ENCODE measurements at regions not wholly inside any gene's neighbourhood (a gene's known extent, or its start where the extent isn't known, plus 50 kb on each side); places are given as distances from the start of the nearest gene placed in this dataset.

DNA sequence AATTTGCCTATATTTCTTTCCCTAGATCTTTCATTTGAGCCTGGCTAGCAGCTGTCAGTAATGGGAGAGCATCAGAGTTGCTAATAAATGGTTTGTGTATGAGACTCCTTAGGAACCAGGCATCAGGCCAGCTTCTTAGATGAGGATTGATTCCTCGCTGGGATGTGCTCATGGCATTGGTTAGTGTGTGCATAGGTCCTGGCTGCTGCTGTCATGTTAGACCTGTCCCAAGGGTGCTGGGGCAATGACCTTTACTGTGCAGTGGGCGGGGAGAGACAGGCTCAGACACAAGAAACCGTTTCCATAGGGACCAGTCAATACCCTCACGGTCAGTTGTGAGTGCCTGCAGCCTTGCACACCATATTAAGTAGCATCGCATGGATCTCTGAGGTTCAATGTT is 112.3 kb upstream of the NR3C1 start:
- no peak for DNase-seq (ENCODE audit: low spot score)

DNA sequence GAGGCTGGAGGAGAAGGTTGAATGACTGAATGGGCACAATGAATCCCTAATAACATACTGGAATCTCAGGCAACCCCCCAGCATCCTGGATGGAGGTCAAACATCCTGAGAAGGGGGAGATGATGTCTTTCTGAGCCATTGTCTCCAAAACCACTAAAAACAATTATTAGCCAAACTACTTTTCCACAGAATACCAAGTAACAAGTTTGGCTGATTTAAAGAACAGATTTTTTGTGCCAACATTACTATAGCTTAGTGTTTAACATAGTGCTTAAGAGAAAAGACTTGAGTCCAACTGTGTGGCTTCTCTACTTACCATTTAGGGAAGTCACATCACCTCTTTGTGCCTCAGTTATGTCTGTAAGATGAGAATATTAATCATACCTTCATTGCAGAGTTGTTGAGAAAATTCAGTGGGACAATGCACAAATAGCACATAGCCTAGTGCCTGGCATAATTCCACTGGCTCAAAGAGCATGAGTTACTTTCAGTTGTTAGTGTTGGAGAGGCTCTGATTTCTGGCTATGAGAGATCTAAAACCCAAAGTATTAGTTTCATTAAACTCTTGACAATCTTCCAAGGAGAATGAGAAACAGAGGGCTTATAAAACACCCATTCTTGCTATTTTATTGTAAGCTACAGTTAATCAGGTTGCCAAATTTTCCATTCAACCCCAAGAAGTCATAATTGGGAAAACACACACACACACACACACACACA is 111.3 kb upstream of the NR3C1 start:
- DNase-seq (ENCODE audit: low spot score): no peak
- no peak for TF ChIP-seq CTCF (IDR thresholded peaks at IDR 0.05; ENCODE audit: extremely low read depth, missing control alignments)

More for the DNA sequence above, 112.3 kb upstream of the NR3C1 start:
- TF ChIP-seq CTCF (IDR thresholded peaks at IDR 0.05; ENCODE audit: extremely low read depth, missing control alignments): no peak

DNA sequence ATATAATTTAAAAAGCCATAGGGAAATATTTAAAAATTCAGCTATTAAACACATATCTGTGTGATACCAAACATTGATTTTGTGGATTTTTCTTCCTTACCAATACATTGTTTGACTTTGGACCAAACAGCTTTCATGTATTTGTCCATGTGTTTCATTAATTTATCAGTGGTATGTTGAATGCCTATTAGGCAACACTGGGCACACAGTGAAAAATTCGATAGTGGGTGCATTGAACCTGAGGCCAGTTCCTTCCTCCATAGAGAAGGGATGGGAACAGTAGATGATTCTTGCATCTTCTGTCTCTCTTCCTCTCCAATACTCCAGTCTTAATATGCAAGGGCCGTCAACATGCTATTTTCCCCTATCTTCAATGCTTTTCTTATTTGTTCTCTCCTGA is 110.2 kb upstream of the NR3C1 start:
- TF ChIP-seq CTCF (IDR thresholded peaks at IDR 0.05; ENCODE audit: extremely low read depth, missing control alignments): no peak
- DNase-seq (ENCODE audit: low spot score): no peak

- no peak for TF ChIP-seq CTCF (IDR thresholded peaks at IDR 0.05; ENCODE audit: extremely low read depth, missing control alignments)
- no peak for DNase-seq (ENCODE audit: low spot score)
Measured at GRCh38 chr5:143511736-143512135, 108.2 kb upstream of the NR3C1 start.

DNA sequence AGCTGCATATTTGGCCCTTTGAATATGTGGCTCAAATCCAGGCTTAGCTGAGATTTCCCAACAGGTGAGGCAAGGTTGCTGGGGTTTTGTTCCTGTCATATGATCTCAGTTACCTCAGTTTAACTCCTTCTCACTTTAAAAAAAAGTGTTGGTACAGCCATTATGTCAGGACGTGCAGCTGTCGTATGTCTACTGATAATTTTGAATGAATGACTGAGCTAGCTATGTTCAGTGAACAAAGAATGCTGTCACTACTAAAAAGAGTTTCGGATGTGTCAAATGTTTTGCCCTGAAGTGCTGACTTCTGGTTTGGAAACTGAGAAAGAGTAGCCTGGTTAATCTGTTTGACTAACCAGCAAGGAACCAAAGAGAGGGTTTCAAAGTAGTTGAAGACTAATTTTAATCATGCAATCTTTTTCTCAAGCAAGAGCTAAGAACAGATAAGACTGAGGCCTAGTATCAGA is 106.3 kb upstream of the NR3C1 start:
- no peak for TF ChIP-seq CTCF (IDR thresholded peaks at IDR 0.05; ENCODE audit: extremely low read depth, missing control alignments)
- DNase-seq (ENCODE audit: low spot score): peak; percentile 44

DNA sequence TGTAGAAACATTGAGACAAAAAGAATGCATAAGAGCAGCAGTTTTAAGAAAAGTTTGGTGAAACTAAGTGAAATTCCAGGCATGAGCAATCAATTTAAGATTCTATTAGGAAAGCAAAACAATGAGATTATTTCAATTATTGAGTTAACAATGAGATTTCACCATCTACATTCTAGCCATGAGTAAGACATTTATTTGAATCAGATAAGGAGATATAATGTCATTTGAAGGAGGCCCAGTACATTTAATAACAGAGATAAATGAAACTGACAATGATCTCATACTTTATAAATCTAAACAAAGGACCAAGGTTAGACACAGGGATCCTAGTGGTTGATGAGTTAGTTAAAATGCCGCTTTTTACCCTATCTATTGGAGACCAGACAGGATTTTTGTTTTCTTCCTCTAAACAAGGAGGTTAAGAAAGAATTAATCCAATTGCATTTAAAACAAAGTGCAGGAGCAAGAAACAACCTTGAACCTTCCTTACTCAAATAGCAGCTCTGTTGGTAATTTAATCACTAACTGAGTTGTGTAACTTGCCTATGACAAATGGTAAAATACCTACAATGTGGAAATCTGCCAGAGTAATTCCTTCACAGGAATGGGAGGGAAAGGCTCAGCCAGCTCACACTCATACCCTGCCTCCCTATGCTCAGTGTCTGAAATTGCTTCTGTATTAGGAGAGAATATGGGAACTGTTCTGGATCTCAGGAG is 103.5 kb upstream of the NR3C1 start:
- no peak for DNase-seq (ENCODE audit: low spot score)
- TF ChIP-seq CTCF (IDR thresholded peaks at IDR 0.05; ENCODE audit: extremely low read depth, missing control alignments): no peak

- TF ChIP-seq CTCF (IDR thresholded peaks at IDR 0.05; ENCODE audit: extremely low read depth, missing control alignments): no peak
- DNase-seq (ENCODE audit: low spot score): no peak
Measured at GRCh38 chr5:143505934-143506333, 102.4 kb upstream of the NR3C1 start.

All from GM20000 (cell line).